GM10248 (cell line): ENCODE measurements at regions not wholly inside any gene's neighbourhood (a gene's known extent, or its start where the extent isn't known, plus 50 kb on each side); places are given as distances from the start of the nearest gene placed in this dataset.

Experiments
- CTCF ChIA-PET: fragments of 300-600 bp; sonication (Branson Sonifier 250); formaldehyde crosslinking; extraction: SDS; loops from one replicate; lab custom pipeline; 2021; ENCODE audit warnings: antibody characterized with exemption; lab: Yijun Ruan, JAX
- POLR2A ChIA-PET: fragments of 350-650 bp; sonication (Branson Sonifier 250); formaldehyde crosslinking; extraction: SDS; loops from one replicate; lab custom pipeline; 2020; ENCODE audit warnings: antibody characterized with exemption; lab: Yijun Ruan, JAX
- DNase-seq: peaks from one replicate; pipeline ENCODE4 v3.0.0; 2012; ENCODE audit errors: extremely low spot score
- TF ChIP-seq, protein P1 (sequence below): IDR thresholded peaks from 2 replicates; pipeline ENCODE4 v1.5.1; 2012; ENCODE audit warnings: mild to moderate bottlenecking, low read depth; ENCODE audit errors: extremely low read depth, missing control alignments, control extremely low read depth

DNA sequence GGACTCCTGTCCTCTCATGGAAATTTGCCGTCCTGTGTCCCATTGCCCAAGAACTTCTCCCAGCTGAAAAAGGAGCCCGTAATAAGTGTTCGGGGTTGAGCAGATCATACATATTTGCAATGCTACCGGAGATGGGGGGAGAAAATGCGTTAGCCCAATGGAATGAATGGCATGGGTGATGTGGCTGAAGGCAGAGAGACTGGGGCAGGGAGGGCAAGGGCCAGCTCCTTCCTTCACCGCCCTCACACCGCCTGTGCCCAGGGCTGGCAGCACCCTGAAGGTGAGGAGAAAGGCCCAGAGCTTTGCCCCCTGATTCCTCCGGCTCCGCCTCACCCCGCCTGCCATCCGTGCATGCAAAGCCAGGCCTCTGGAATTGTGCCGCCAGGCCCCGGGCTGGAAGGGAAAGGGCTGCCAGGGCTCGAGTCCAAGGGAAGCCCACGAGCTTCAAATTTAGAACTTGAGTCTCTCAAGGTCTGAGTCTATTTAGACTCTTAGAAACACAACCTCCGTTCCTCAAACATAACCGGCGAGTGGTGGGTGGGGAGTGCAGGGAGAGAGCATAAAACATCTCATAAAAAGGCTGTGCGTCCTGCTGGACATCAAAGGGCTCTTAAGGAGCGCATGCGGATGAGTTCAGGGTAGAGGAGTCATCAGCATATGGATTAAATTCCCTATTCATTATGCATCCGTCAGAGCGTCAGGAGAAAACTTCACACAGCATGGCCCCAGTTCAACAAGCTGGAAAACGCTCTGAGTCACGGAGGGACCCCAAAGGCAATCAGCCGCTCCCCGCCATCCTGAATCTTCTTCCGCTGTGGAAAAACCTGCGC, 121.7 kb upstream of the GLI2 start:
- DNase-seq = no peak
- ChIA-PET POLR2A (no interaction called here), CTCF (interaction anchor here (0.9 kb wide), 1 partner anchor 34 kb away, joined by 3 read pairs; no protein-coding TSS in a partner anchor)
- TF ChIP-seq, protein P1, sequence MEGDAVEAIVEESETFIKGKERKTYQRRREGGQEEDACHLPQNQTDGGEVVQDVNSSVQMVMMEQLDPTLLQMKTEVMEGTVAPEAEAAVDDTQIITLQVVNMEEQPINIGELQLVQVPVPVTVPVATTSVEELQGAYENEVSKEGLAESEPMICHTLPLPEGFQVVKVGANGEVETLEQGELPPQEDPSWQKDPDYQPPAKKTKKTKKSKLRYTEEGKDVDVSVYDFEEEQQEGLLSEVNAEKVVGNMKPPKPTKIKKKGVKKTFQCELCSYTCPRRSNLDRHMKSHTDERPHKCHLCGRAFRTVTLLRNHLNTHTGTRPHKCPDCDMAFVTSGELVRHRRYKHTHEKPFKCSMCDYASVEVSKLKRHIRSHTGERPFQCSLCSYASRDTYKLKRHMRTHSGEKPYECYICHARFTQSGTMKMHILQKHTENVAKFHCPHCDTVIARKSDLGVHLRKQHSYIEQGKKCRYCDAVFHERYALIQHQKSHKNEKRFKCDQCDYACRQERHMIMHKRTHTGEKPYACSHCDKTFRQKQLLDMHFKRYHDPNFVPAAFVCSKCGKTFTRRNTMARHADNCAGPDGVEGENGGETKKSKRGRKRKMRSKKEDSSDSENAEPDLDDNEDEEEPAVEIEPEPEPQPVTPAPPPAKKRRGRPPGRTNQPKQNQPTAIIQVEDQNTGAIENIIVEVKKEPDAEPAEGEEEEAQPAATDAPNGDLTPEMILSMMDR = no peak

DNA sequence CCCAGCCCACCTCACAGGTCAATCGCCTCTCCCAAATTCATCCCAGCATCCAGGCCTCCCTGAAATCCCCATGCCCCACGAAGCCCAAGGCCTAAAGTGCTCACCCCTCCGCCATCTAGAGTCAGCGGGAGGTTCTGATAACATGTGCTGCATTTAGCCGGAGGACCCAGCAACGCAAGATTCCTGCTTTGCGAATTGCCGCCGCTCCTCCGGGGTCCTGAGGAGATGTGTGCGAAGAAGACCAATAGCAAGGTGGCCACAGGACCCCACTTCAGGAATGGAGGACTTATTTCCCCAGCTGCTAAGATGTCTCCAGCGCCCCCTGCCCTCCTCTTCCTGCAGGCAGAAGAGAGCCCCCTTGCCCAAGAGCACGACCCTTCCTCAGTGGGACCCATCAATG, 120.8 kb upstream of the GLI2 start:
- TF ChIP-seq, protein P1 = no peak
- ChIA-PET CTCF (no interaction called here), POLR2A (no interaction called here)
- no peak for DNase-seq

DNA sequence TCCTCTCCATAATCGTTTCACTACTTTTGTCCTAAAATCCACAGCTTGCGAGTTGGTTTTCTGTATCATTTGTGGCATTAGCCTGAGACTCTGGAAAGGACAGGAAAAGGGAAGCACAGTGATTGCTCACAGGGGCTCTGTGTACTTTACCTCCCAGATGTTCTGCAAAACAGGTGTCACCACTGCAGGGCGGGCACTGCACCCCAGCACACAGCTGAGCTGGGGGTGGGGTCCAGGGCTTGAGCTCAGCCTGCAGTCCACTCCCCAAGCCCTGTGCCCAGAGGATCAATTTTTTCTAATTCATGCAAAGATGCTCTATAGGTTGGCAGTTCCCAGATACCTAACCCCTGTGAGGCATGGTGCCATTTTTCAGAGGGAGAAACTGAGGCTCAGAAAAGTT, 119.4 kb upstream of the GLI2 start:
- no peak for DNase-seq
- CTCF ChIA-PET = no interaction called here
- POLR2A ChIA-PET = no interaction called here
- TF ChIP-seq, protein P1 = no peak

DNA sequence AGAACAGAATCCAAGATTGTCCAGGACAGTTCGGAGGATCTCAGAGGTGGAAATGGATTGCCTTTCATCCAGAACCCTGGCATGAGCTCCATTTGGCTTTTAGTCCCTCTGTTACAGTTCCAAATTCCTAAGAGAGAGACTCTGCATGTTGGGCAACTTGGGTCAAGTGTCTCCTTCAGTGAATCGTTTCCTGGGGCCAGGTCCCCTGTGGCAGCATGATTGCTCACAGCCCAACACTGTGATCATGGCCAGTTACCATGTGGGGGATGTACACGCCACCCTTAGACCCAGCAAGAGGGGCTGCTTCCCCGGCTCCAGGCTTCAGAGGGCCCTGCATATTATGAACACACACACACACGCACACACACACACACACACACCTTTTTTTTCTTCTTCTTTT, 118.6 kb upstream of the GLI2 start:
- DNase-seq = no peak
- ChIA-PET POLR2A (no interaction called here), CTCF (no interaction called here)
- TF ChIP-seq, protein P1 = no peak

DNA sequence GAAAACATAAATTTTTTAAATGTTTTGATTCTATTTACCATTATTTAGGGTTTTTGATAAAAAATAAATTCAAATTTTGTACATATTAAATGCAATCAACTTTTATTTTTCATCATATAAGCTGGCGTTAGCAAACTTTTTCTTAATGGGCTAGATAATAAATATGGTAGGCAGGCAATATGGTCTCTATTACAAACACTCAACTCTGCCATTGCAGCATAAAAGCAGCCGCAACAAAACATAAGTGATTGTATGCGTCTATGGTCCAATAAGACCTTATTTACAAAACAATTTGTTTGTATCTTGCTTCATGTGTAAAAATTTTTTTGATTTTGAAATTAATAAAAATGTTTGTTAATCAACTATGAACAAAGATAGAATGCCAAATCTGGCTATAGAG, 116.8 kb upstream of the GLI2 start:
- POLR2A ChIA-PET = no interaction called here
- TF ChIP-seq, protein P1 = no peak
- DNase-seq = no peak
- CTCF ChIA-PET = interaction anchor here (1.2 kb wide), 1 partner anchor 62 kb away, joined by 3 read pairs; no protein-coding TSS in a partner anchor

DNA sequence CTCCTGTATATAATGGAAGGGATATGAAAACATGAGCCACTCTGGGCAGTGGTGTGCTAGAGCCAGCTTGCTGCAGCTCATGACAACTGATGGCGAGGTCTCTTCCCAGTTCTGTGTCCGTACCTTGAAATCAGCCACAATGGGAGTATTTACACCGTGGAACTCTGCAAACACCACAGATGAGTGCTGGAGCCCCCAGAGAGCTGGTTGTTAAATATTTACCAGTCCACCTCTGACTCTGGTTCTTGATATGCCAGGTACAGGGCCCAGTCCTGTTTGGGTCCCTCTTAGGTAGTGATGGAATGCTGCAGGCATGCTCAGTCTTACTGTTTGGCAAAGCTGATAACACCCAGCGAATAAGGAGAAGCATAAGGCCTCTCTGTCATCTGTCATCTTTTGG, 116.1 kb upstream of the GLI2 start:
- ChIA-PET CTCF (interaction anchor here (1.2 kb wide), 1 partner anchor 61 kb away, joined by 3 read pairs; no protein-coding TSS in a partner anchor), POLR2A (no interaction called here)

More for the DNA sequence above, 116.1 kb upstream of the GLI2 start:
- TF ChIP-seq, protein P1 = no peak
- no peak for DNase-seq
